ENCODE measurements at regions not wholly inside any gene's neighbourhood (a gene's known extent, or its start where the extent isn't known, plus 50 kb on each side); places are given as distances from the start of the nearest gene placed in this dataset.

DNA sequence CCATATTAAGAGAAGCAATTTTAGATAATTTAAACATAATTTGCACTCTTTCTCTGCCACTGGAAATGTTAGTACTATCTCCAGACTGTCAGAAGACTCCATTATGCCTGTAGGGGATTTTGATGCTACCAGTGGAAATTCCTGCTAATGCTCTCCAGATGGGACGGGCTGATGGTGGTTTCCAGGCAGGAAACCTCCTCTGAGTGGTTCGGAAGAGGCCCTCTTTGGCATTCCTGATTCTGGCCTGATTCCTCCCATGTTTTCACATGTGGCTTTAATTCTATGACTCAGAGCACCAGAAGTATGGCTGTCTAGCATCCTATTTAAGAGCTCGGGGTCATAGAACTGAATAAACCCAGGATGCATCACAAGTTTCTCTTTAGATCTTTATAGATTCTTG, 70.9 kb upstream of the ST6GAL2 start:
- H3K4me2 ChIP-seq (replicated peaks; ENCODE audit: extremely low read depth, low read length, poor library complexity, severe bottlenecking), result no peak overlapping the region
- Mint-ChIP-seq H3K4me3 (no peak overlapping the region), H3K36me3 (no peaks in the 10 kb centered on the region), H3K4me1 (no peaks in the 10 kb centered on the region), H3K9me3 (peaks cover 0 to 5% (median 0%) of the 10 kb centered on the region in 7 donors), H3K27me3 (ENCODE audit: low read depth in 3 of 3) (peaks cover 0 to 2% (median 0%) of the 10 kb centered on the region in 3 donors), H3K27ac (no peak overlapping the region)
- no peak overlapping the region for H3K4me3 ChIP-seq (replicated peaks in 1 of 3; ENCODE audit: low read depth in 2 of 3, low read length in 3 of 3)
- H3K36me3 ChIP-seq (replicated peaks in 1 of 2; ENCODE audit: control insufficient read depth in 1 of 2, insufficient read depth in 2 of 2, low read length in 2 of 2), result no peaks in the 10 kb centered on the region
- no peaks in the 10 kb centered on the region for H4K20me1 ChIP-seq (ENCODE audit: insufficient read depth, low read length)
- H3K4me1 ChIP-seq (ENCODE audit: control insufficient read depth in 1 of 2, insufficient read depth in 2 of 2, low read length in 2 of 2), result no peaks in the 10 kb centered on the region
- H3K9me3 ChIP-seq (replicated peaks in 1 of 2; ENCODE audit: control insufficient read depth in 1 of 2, insufficient read depth in 1 of 2, low read length in 2 of 2), result peaks cover 0 to 2% of the 10 kb centered on the region in 2 donors
- no peak overlapping the region for H2AFZ ChIP-seq (ENCODE audit: insufficient read depth, low read depth, low read length, poor library complexity, severe bottlenecking)
- TF ChIP-seq, protein P1, sequence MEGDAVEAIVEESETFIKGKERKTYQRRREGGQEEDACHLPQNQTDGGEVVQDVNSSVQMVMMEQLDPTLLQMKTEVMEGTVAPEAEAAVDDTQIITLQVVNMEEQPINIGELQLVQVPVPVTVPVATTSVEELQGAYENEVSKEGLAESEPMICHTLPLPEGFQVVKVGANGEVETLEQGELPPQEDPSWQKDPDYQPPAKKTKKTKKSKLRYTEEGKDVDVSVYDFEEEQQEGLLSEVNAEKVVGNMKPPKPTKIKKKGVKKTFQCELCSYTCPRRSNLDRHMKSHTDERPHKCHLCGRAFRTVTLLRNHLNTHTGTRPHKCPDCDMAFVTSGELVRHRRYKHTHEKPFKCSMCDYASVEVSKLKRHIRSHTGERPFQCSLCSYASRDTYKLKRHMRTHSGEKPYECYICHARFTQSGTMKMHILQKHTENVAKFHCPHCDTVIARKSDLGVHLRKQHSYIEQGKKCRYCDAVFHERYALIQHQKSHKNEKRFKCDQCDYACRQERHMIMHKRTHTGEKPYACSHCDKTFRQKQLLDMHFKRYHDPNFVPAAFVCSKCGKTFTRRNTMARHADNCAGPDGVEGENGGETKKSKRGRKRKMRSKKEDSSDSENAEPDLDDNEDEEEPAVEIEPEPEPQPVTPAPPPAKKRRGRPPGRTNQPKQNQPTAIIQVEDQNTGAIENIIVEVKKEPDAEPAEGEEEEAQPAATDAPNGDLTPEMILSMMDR (IDR thresholded peaks at IDR 0.05), result no peak
- no peak overlapping the region for H3K27ac ChIP-seq (ENCODE audit: low read depth in 1 of 2, low read length in 2 of 2)
- H3K79me2 ChIP-seq (ENCODE audit: insufficient read depth, low read length), result no peaks in the 10 kb centered on the region
- no peak overlapping the region for H3K9ac ChIP-seq (ENCODE audit: insufficient read depth, low read length, poor library complexity, severe bottlenecking)
- H3K27me3 ChIP-seq (ENCODE audit: control insufficient read depth in 2 of 2, insufficient read depth in 2 of 2, low read length in 2 of 2), result no peaks in the 10 kb centered on the region
- 75% methylated on average over 2 of the region's 3 CpGs for WGBS (ENCODE audit: insufficient coverage)
- DNase-seq, result no peak
- intact Hi-C loops (cut with micrococcal nuclease), result no loop called here

DNA sequence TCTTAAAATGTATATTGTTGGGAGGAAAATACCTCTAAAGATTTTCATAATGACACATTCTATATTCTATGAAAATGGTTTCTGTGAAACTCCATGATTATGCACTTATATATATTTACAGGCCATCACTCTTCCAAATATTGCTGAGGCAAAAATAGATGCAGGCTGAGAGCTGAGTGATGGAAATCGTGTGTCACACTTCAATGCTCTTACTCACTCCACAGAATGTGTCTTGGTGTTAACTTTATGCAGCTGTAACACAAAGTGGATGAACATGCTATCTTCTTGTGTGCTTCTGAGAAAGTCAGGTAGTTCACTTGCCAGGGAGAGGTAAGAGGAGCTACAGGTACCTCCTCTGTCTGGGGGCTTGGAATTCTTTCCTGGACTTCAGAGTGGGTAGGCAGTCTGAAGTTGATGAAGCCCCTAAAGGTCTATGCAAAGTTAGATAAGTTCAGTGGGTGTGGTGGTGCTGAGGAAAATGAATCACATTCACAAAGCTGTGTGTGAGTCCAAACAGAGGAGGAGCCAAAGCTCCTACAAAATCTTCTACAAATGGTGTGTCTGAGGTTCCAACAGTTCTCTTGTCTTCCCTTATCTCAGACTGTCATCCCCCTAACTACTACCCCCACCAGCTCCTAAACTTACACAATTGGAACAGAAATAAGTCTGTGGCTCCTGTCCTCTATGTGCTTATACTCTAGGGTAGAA, 74.2 kb upstream of the ST6GAL2 start:
- H3K36me3 ChIP-seq (replicated peaks in 1 of 2; ENCODE audit: control insufficient read depth in 1 of 2, insufficient read depth in 2 of 2, low read length in 2 of 2), result no peaks in the 10 kb centered on the region
- no peak overlapping the region for H3K27ac Mint-ChIP-seq
- H3K4me1 Mint-ChIP-seq, result no peaks in the 10 kb centered on the region
- H3K9ac ChIP-seq (ENCODE audit: insufficient read depth, low read length, poor library complexity, severe bottlenecking), result no peak overlapping the region
- no CpG with 5 or more reads among the region's 1 CpG for WGBS (ENCODE audit: insufficient coverage)
- H4K20me1 ChIP-seq (ENCODE audit: insufficient read depth, low read length), result no peaks in the 10 kb centered on the region
- H3K4me3 ChIP-seq (replicated peaks in 1 of 3; ENCODE audit: low read depth in 2 of 3, low read length in 3 of 3), result no peak overlapping the region
- no peak for DNase-seq
- no peak overlapping the region for H2AFZ ChIP-seq (ENCODE audit: insufficient read depth, low read depth, low read length, poor library complexity, severe bottlenecking)
- H3K9me3 Mint-ChIP-seq, result peaks cover 0 to 7% (median 1%) of the 10 kb centered on the region in 7 donors
- no peaks in the 10 kb centered on the region for H3K36me3 Mint-ChIP-seq
- peaks cover 0 to 2% (median 0%) of the 10 kb centered on the region in 3 donors for H3K27me3 Mint-ChIP-seq (ENCODE audit: low read depth in 3 of 3)
- H3K4me3 Mint-ChIP-seq, result no peak overlapping the region
- H3K4me2 ChIP-seq (replicated peaks; ENCODE audit: extremely low read depth, low read length, poor library complexity, severe bottlenecking), result no peak overlapping the region
- no peaks in the 10 kb centered on the region for H3K4me1 ChIP-seq (ENCODE audit: control insufficient read depth in 1 of 2, insufficient read depth in 2 of 2, low read length in 2 of 2)
- TF ChIP-seq, protein P1 (IDR thresholded peaks at IDR 0.05), result no peak
- no peaks in the 10 kb centered on the region for H3K79me2 ChIP-seq (ENCODE audit: insufficient read depth, low read length)
- intact Hi-C loops (cut with micrococcal nuclease), result no loop called here
- H3K27me3 ChIP-seq (ENCODE audit: control insufficient read depth in 2 of 2, insufficient read depth in 2 of 2, low read length in 2 of 2), result no peaks in the 10 kb centered on the region
- no peak overlapping the region for H3K27ac ChIP-seq (ENCODE audit: low read depth in 1 of 2, low read length in 2 of 2)
- H3K9me3 ChIP-seq (replicated peaks in 1 of 2; ENCODE audit: control insufficient read depth in 1 of 2, insufficient read depth in 1 of 2, low read length in 2 of 2), result no peaks in the 10 kb centered on the region

Data from CD14-positive monocyte (primary cell).